LNCAP (cell line): ENCODE measurements at regions not wholly inside any gene's neighbourhood (a gene's known extent, or its start where the extent isn't known, plus 50 kb on each side); places are given as distances from the start of the nearest gene placed in this dataset.

ENCODE experiments used
- CTCF ChIP-seq: fragments of 450-650 bp; IDR thresholded peaks from 2 replicates; pipeline ENCODE4 v1.5.1; 2017; ENCODE audit warnings: mild to moderate bottlenecking

GRCh38 chr5:17118631-17119030, 98.8 kb upstream of the BASP1 start:
- TF ChIP-seq CTCF = no peak

GRCh38 chr5:17120209-17120608, 97.2 kb upstream of the BASP1 start:
- no peak for TF ChIP-seq CTCF

- no peak for TF ChIP-seq CTCF
Observed at GRCh38 chr5:17121776-17122175, 95.7 kb upstream of the BASP1 start.

- TF ChIP-seq CTCF = no peak
Observed at GRCh38 chr5:17123010-17123409, 94.4 kb upstream of the BASP1 start.

GRCh38 chr5:17127743-17128231, 89.6 kb upstream of the BASP1 start:
- TF ChIP-seq CTCF = no peak

- no peak for TF ChIP-seq CTCF
Observed at GRCh38 chr5:17129093-17129849, 88.2 kb upstream of the BASP1 start.

DNA sequence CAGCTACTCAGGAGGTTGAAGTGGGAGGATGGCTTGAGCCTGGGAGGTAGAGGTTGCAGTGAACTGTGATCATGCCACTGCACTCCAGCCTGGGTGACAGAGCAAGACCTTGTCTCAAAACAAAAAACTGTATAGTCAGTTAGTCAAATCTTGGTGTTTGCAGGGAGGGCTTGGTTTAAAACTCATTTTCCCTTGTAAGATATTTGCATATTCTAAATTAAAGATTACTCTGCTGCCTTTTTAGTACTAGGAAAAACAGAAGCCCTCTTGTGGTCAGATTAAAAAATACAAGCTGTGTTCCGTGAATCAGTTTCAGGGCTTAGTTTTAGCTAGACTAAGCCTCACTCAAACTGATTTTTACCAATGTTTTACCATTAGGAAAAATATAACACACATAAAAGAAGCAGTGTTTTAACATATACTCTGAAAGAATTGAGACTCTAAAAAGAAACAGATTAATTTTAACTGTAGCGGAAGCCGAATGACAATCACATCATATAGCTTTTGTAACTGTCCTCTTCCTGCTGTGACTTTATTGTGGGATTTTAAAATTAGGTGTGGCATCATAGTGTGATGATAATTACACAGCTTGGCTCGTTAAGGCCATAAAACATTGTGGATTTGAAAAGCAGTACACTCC, 84.9 kb upstream of the BASP1 start:
- TF ChIP-seq CTCF = peak; percentile 71
